Stomach (tissue), 8 donors: ENCODE measurements at regions not wholly inside any gene's neighbourhood (a gene's known extent, or its start where the extent isn't known, plus 50 kb on each side); places are given as distances from the start of the nearest gene placed in this dataset.

Source experiments
- DNase-seq, 2 donors: peaks; one replicate each; pipeline versions ENCODE4 v3.0.0 to v3.0.0-alpha.2; 2013 to 2019
- H3K27ac ChIP-seq, 5 donors: fragments of 200-600 bp in 4 of 5; sonication (generic) in 4 of 5; one replicate each; pipeline ENCODE4 v1.5.1; 2013 to 2019; ENCODE audit warnings: mild to moderate bottlenecking in 1 of 5, moderate library complexity in 1 of 5
- H3K27me3 ChIP-seq, 3 donors: fragments of 200-600 bp; sonication (generic); one replicate each; pipeline ENCODE4 v1.5.1; 2017 to 2019; ENCODE audit warnings: mixed run types in 1 of 3
- H3K36me3 ChIP-seq, 4 donors: fragments of 200-600 bp; sonication (generic); 1 replicate in 3 of 4; 2 replicates in 1 of 4; pipeline ENCODE4 v1.5.1; 2016 to 2019
- H3K4me1 ChIP-seq, 4 donors: fragments of 200-600 bp; sonication (generic); one replicate each; pipeline ENCODE4 v1.5.1; 2016 to 2019
- H3K4me3 ChIP-seq, 4 donors: fragments of 200-600 bp; sonication (generic) in 3 of 4; one replicate each; pipeline ENCODE4 v1.5.1; 2016 to 2019; ENCODE audit warnings: mild to moderate bottlenecking in 1 of 4
- H3K9me3 ChIP-seq, 4 donors: fragments of 200-600 bp; sonication (generic); one replicate each; pipeline ENCODE4 v1.5.1; 2016 to 2019
- CTCF ChIP-seq, 7 experiments: fragments of 450-650 bp in 4 of 7; fragments of 200-600 bp in 3 of 7; sonication (generic) in 3 of 7; IDR thresholded peaks; one replicate each; pipeline ENCODE4 v1.5.1; 2016 to 2019; ENCODE audit warnings: antibody characterized with exemption in 7 of 7, control low read depth in 2 of 7, mild to moderate bottlenecking in 1 of 7
- EP300 ChIP-seq: sonication (generic); formaldehyde crosslinking; IDR thresholded peaks from one replicate; pipeline ENCODE4 v1.6.1; 2017; ENCODE audit warnings: antibody characterized with exemption
- POLR2A ChIP-seq, 4 donors: fragments of 450-650 bp; IDR thresholded peaks; one replicate each; pipeline ENCODE4 v1.6.1; 2016; ENCODE audit warnings: antibody characterized with exemption in 4 of 4, control low read depth in 2 of 4, mild to moderate bottlenecking in 1 of 4, moderate library complexity in 1 of 4
- POLR2AphosphoS5 ChIP-seq, 3 donors: sonication (generic); formaldehyde crosslinking; IDR thresholded peaks; one replicate each; pipeline ENCODE4 v1.6.1; 2016; ENCODE audit warnings: antibody characterized with exemption in 3 of 3
- WGBS, 5 donors: extraction: QIAGEN DNeasy Blood & Tissue Kit in 3 of 5; methylation state at CpG; one replicate each; pipeline versions ENCODE4 v1.1.5 to v1.1.7; 2013 to 2018; 5-methylcytosine and 5-hydroxymethylcytosine counted together
- intact Hi-C: fragments of 100-400 bp; cut with DNase I; formaldehyde crosslinking; loops from one replicate; pipeline ENCODE4 v1.15.1; 2023; ENCODE audit warnings: low total_unique reads
- donor health status: healthy with polysubstance abuse.
- donor health status: Bipolar disorder and iron deficiency.
- donor health status: healthy.

DNA sequence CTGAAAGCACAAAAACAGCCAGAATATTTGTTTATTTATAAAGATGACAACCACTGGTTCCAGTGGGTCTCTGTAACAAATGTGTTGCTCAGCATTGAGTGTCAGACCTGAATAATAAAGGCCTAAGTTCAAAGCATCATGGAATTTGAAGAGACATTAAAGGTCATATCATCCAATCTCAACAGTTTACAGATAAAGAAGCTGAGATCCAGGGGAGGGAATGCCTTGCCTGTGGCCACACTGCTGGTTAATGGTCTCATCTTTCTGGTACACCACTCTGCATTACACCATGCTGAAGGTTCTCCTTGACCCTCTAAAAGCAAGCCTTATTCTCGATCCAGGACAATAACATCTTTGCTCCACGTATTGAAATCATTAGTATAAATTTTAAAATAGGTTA is 446.5 kb upstream of the ACVR2A start:
- WGBS, 5 donors, result 73 to 89% (median 80%) methylated on average over 2 of the region's 2 CpGs
- Histone ChIP-seq H3K27me3 (no peaks in the 10 kb centered on the region), H3K4me3 (no peak overlapping the region), H3K36me3 (no peaks in the 10 kb centered on the region), H3K9me3 (no peaks in the 10 kb centered on the region), H3K4me1 (no peaks in the 10 kb centered on the region), H3K27ac (no peak overlapping the region)
- DNase-seq, result no peak
- intact Hi-C loops, result no loop called here
- TF ChIP-seq EP300 (no peak), POLR2A (IDR thresholded peaks at IDR 0.05) (no peak)

- no peak for TF ChIP-seq CTCF (IDR thresholded peaks at IDR 0.05)
- TF ChIP-seq POLR2AphosphoS5 (IDR thresholded peaks at IDR 0.05), result no peak
- TF ChIP-seq POLR2A (IDR thresholded peaks at IDR 0.05), result no peak
- no peak for TF ChIP-seq EP300
- Histone ChIP-seq H3K9me3 (no peaks in the 10 kb centered on the region), H3K4me3 (no peak overlapping the region), H3K27ac (no peak overlapping the region), H3K27me3 (no peaks in the 10 kb centered on the region), H3K36me3 (no peaks in the 10 kb centered on the region), H3K4me1 (no peaks in the 10 kb centered on the region)
- intact Hi-C loops, result no loop called here
- 84 to 98% (median 93%) methylated on average over 3 of the region's 3 CpGs for WGBS, 5 donors
- no peak for DNase-seq
Observed at GRCh38 chr2:147396890-147397289, 447.9 kb upstream of the ACVR2A start.

GRCh38 chr2:147394179-147394790 is 450.5 kb upstream of the ACVR2A start:
- intact Hi-C loops, result no loop called here
- Histone ChIP-seq H3K27me3 (no peaks in the 10 kb centered on the region), H3K36me3 (no peaks in the 10 kb centered on the region), H3K9me3 (no peaks in the 10 kb centered on the region), H3K27ac (no peak overlapping the region), H3K4me1 (no peaks in the 10 kb centered on the region), H3K4me3 (no peak overlapping the region)
- no peak for DNase-seq
- TF ChIP-seq POLR2A (IDR thresholded peaks at IDR 0.05) (no peak), POLR2AphosphoS5 (IDR thresholded peaks at IDR 0.05) (no peak), EP300 (no peak), CTCF (IDR thresholded peaks at IDR 0.05) (no peak)

GRCh38 chr2:147392180-147392579 is 452.6 kb upstream of the ACVR2A start:
- intact Hi-C loops, result no loop called here
- H3K4me1 ChIP-seq, result no peaks in the 10 kb centered on the region
- H3K27ac ChIP-seq, result no peak overlapping the region
- TF ChIP-seq POLR2A (IDR thresholded peaks at IDR 0.05), result no peak
- no peak for TF ChIP-seq POLR2AphosphoS5 (IDR thresholded peaks at IDR 0.05)
- TF ChIP-seq EP300, result no peak
- no peak for TF ChIP-seq CTCF (IDR thresholded peaks at IDR 0.05)
- no peaks in the 10 kb centered on the region for H3K27me3 ChIP-seq
- no peak for DNase-seq
- WGBS, 5 donors, result 75 to 85% (median 82%) methylated on average over 3 of the region's 3 CpGs
- no peaks in the 10 kb centered on the region for H3K36me3 ChIP-seq
- no peak overlapping the region for H3K4me3 ChIP-seq
- no peaks in the 10 kb centered on the region for H3K9me3 ChIP-seq

- Histone ChIP-seq H3K4me3 (no peak overlapping the region), H3K36me3 (no peaks in the 10 kb centered on the region), H3K9me3 (no peaks in the 10 kb centered on the region), H3K4me1 (no peaks in the 10 kb centered on the region), H3K27ac (no peak overlapping the region), H3K27me3 (no peaks in the 10 kb centered on the region)
- no peak for DNase-seq
- 63 to 89% (median 81%) methylated on average over 3 of the region's 3 CpGs for WGBS, 5 donors
- intact Hi-C loops, result no loop called here
- no peak for TF ChIP-seq CTCF (IDR thresholded peaks at IDR 0.05)
- TF ChIP-seq EP300, result no peak
- no peak for TF ChIP-seq POLR2A (IDR thresholded peaks at IDR 0.05)
- TF ChIP-seq POLR2AphosphoS5 (IDR thresholded peaks at IDR 0.05), result no peak
Observed at GRCh38 chr2:147390475-147390874, 454.4 kb upstream of the ACVR2A start.
